Karpas-422 (cell line): ENCODE measurements at regions not wholly inside any gene's neighbourhood (a gene's known extent, or its start where the extent isn't known, plus 50 kb on each side); places are given as distances from the start of the nearest gene placed in this dataset.

Source experiments
- DNase-seq: peaks from one replicate; pipeline ENCODE4 v3.0.0-alpha.2; 2015
- H2AFZ ChIP-seq: fragments of 200-600 bp; sonication (generic); 2 replicates; pipeline ENCODE4 v1.6.1; 2014; ENCODE audit warnings: antibody characterized with exemption, low read length, mixed read lengths
- H3K27ac ChIP-seq: fragments of 200-600 bp; sonication (generic); 2 replicates; pipeline ENCODE4 v1.5.1; 2014; ENCODE audit warnings: mild to moderate bottlenecking, low read length, moderate library complexity
- H3K27me3 ChIP-seq: fragments of 200-600 bp; sonication (generic); 2 replicates; pipeline ENCODE4 v1.6.1; 2014; ENCODE audit warnings: low read length, mixed read lengths
- H3K36me3 ChIP-seq: fragments of 200-600 bp; sonication (generic); 2 replicates; pipeline ENCODE4 v1.6.1; 2014; ENCODE audit warnings: low read length, mixed read lengths; ENCODE audit not compliant: insufficient read depth
- H3K4me1 ChIP-seq: fragments of 200-600 bp; sonication (generic); 2 replicates; pipeline ENCODE4 v1.6.1; 2014; ENCODE audit warnings: mild to moderate bottlenecking, low read length, mixed read lengths
- H3K4me2 ChIP-seq: fragments of 200-600 bp; sonication (generic); 2 replicates; pipeline ENCODE4 v1.6.1; 2014; ENCODE audit warnings: low read length, low read depth, mild to moderate bottlenecking; ENCODE audit not compliant: poor library complexity, severe bottlenecking
- H3K4me3 ChIP-seq: fragments of 200-600 bp; sonication (generic); 2 replicates; pipeline ENCODE4 v1.5.1; 2014; ENCODE audit warnings: mild to moderate bottlenecking, antibody characterized with exemption, low read length, mixed read lengths
- H3K79me2 ChIP-seq: fragments of 200-600 bp; sonication (generic); 2 replicates; pipeline ENCODE4 v1.6.1; 2014; ENCODE audit warnings: mild to moderate bottlenecking, low read length, mixed read lengths
- H3K9ac ChIP-seq: fragments of 200-600 bp; sonication (generic); 2 replicates; pipeline ENCODE4 v1.6.0; 2014; ENCODE audit warnings: low read length
- H3K9me2 ChIP-seq: fragments of 200-600 bp; sonication (generic), shearing (Covaris generic); replicated peaks from 2 replicates; pipeline ENCODE4 v1.6.0; 2014; ENCODE audit warnings: mild to moderate bottlenecking, low read length, moderate library complexity; ENCODE audit not compliant: insufficient read depth
- H3K9me3 ChIP-seq: fragments of 300-700, 200-600 bp; sonication (generic); 2 replicates; pipeline ENCODE4 v1.6.1; 2014; ENCODE audit warnings: low read length, mixed read lengths
- H4K20me1 ChIP-seq: fragments of 200-600 bp; sonication (generic); 2 replicates; pipeline ENCODE4 v1.6.1; 2014; ENCODE audit warnings: mild to moderate bottlenecking, antibody characterized with exemption, low read length, low read depth; ENCODE audit not compliant: insufficient read depth

DNA sequence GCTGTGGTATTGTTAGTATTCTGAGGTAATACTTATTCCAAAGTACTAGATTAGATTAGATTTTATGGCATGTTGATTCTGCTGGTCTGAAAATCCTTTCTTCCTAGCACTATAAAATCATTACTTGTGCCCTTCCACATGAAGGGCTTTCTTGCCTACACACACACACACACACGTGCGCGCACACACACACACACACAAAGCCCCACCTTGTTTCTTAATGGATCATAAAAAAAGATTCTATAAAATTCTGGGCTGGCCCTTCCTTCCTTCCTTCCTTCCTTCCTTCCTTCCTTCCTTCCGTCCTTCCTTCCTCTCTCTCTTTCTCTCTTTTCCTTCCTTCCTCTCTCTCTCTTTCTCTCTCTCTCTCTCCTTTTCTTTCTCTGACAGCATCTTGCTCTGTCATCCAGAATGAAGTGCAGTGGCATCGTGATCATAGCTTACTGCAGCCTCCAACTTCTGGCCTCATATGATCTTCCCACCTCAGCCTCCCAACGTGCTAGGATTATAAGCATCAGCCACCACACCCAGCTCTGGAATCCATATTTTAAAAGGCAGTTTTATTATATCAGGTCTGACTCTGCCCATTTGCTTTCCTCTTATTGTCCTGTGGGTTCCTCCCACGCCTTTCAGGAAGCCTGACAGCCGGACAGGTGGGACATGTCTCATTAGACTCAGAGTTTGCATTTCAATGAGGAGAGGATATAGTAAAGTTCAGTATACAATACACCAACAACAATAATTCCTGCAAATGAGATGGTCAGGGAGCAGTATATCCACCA, 321.1 kb downstream of the PIK3C3 start:
- Histone ChIP-seq H3K4me1 (no peaks in the 10 kb centered on the region), H3K4me3 (no peak overlapping the region), H3K27ac (no peak overlapping the region), H3K27me3 (no peaks in the 10 kb centered on the region), H3K9ac (no peak overlapping the region), H3K4me2 (no peak overlapping the region), H4K20me1 (no peaks in the 10 kb centered on the region), H2AFZ (no peak overlapping the region), H3K36me3 (no peaks in the 10 kb centered on the region), H3K79me2 (no peaks in the 10 kb centered on the region), H3K9me2 (no peaks in the 10 kb centered on the region), H3K9me3 (no peaks in the 10 kb centered on the region)
- DNase-seq, result no peak

GRCh38 chr18:42281124-42281523, 326.1 kb downstream of the PIK3C3 start:
- DNase-seq, result no peak
- Histone ChIP-seq H3K9me2 (no peaks in the 10 kb centered on the region), H2AFZ (no peak overlapping the region), H3K27me3 (no peaks in the 10 kb centered on the region), H3K4me2 (no peak overlapping the region), H3K9ac (no peak overlapping the region), H4K20me1 (no peaks in the 10 kb centered on the region), H3K9me3 (no peaks in the 10 kb centered on the region), H3K27ac (no peak overlapping the region), H3K36me3 (no peaks in the 10 kb centered on the region), H3K4me1 (no peaks in the 10 kb centered on the region), H3K4me3 (no peak overlapping the region), H3K79me2 (no peaks in the 10 kb centered on the region)

DNA sequence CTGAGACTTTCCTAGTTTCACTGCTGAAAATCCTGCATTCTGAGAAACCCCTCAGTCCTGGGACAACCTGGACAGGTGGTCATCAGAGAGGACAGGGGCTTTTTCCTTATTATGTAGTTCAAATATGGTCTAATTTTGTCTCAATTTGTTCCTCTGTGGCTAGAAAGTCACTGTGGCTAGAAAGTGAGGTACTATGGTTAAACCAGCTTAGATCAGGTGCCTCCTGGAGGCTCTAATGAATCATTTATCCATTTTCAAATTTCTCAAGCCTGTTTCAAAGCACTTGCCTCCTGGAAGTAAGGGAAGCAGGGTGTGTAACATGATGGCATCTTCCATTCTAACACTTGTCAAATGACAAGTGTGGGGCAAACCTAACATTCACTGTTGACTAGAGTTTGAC, 326.8 kb downstream of the PIK3C3 start:
- Histone ChIP-seq H3K36me3 (no peaks in the 10 kb centered on the region), H3K79me2 (no peaks in the 10 kb centered on the region), H4K20me1 (no peaks in the 10 kb centered on the region), H3K27me3 (no peaks in the 10 kb centered on the region), H3K9ac (no peak overlapping the region), H3K4me2 (no peak overlapping the region), H2AFZ (no peak overlapping the region), H3K9me3 (no peaks in the 10 kb centered on the region), H3K4me3 (no peak overlapping the region), H3K27ac (no peak overlapping the region), H3K4me1 (no peaks in the 10 kb centered on the region), H3K9me2 (no peaks in the 10 kb centered on the region)
- no peak for DNase-seq

- Histone ChIP-seq H3K9ac (no peak overlapping the region), H4K20me1 (no peaks in the 10 kb centered on the region), H3K79me2 (no peaks in the 10 kb centered on the region), H3K4me3 (no peak overlapping the region), H3K4me1 (no peaks in the 10 kb centered on the region), H3K4me2 (no peak overlapping the region), H3K27me3 (no peaks in the 10 kb centered on the region), H3K9me3 (no peaks in the 10 kb centered on the region), H3K9me2 (no peaks in the 10 kb centered on the region), H3K27ac (no peak overlapping the region), H3K36me3 (no peaks in the 10 kb centered on the region), H2AFZ (no peak overlapping the region)
- no peak for DNase-seq
Measured at GRCh38 chr18:42287047-42287446, 332.0 kb downstream of the PIK3C3 start.

DNA sequence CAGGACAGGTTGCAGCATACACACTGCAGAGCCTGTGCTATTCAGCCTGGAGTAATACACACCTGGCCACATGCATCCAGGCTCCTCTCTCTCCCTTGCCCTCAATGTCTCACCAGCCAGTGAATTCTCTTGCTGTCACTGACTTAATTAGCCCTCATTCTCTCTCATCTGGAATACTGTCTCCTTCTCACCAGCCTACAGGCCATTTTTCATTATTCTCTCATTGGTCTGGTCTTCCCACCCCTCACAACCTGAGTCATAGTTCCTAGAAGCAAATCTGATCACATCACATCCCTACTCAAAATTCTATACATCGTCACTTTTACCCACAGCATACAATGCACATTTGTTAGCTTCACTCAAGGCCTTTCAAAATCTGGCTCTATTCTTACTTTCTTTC, 333.1 kb downstream of the PIK3C3 start:
- H3K4me2 ChIP-seq, result no peak overlapping the region

DNA sequence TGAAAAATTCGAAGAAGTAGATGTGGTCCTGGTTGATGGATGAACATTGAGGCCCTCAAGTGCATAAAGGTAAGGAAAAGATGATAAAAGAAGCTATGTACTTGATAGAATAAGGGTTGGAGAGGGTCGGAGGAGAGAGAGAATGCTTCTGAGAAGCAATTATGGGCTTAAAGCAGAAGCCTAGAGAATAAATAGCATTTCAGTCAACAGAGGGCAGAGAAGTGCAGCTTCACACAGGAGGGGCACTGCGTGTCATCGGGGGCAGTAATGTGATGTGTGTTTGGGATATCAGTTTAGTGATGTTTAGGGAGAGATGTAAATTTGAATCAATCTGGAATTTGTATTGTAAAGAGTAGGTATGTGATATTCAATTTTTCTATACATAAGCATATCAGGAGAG, 334.5 kb downstream of the PIK3C3 start:
- Histone ChIP-seq H3K79me2 (no peaks in the 10 kb centered on the region), H4K20me1 (no peaks in the 10 kb centered on the region), H3K9me2 (no peaks in the 10 kb centered on the region), H3K27me3 (no peaks in the 10 kb centered on the region), H3K9me3 (peaks cover 6% of the 10 kb centered on the region; the same call in 1 of the 2 replicates), H3K4me3 (no peak overlapping the region), H3K36me3 (no peaks in the 10 kb centered on the region), H2AFZ (no peak overlapping the region), H3K27ac (no peak overlapping the region), H3K4me2 (no peak overlapping the region), H3K9ac (no peak overlapping the region), H3K4me1 (no peaks in the 10 kb centered on the region)
- no peak for DNase-seq

More for the DNA sequence above, 333.1 kb downstream of the PIK3C3 start:
- no peak overlapping the region for H3K27ac ChIP-seq
- no peak overlapping the region for H2AFZ ChIP-seq
- no peak overlapping the region for H3K4me3 ChIP-seq
- no peaks in the 10 kb centered on the region for H3K4me1 ChIP-seq
- H4K20me1 ChIP-seq, result no peaks in the 10 kb centered on the region
- H3K9me2 ChIP-seq, result no peaks in the 10 kb centered on the region
- H3K9ac ChIP-seq, result no peak overlapping the region
- H3K36me3 ChIP-seq, result no peaks in the 10 kb centered on the region
- peaks cover 6% of the 10 kb centered on the region; the same call in 1 of the 2 replicates for H3K9me3 ChIP-seq
- no peaks in the 10 kb centered on the region for H3K27me3 ChIP-seq
- H3K79me2 ChIP-seq, result no peaks in the 10 kb centered on the region
- no peak for DNase-seq

DNA sequence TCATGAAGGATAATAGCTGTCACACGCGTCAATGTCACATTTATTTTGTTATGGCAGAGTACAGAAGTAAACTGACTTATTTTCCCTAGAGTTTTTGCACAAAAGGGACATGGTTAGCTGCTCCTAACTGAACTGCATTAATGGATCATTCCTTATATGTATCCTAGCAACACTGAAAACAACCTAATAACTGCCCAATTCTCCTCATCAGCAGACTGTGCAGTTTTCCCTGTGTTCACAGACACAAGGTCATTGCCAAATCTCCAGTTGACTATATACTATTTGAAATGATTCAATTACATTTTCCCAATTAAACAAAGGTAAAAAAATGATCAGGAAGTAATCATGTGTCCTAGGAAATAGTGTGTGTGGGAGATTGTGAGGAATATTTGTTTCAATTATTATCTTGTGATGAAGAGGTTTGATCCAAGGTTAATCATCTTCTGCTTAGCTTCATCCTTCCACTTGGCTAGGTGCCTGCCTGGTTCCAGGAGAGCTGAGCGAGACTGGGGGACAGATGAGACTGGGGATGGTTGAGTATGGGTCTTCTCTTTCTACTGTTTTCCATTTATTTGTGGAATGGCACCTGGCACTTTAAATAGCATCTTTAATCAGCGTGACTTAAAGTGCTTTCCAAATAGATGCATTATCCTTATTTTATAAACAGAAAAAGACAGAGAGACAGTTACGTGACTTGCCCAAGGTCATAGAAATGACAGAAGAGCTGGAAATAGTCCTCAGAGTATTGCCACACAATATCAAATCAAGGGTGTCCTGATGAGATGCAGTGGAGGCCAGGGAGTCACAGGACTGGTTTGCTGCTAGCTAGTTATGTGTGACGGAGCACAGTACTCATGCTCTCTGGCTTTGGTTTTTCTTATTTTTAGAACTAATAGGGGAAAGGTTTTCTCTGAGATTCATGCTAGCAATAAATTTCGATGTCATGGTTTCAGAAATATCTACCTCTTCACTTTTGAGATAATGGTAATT, 335.6 kb downstream of the PIK3C3 start:
- Histone ChIP-seq H3K27me3 (no peaks in the 10 kb centered on the region), H3K27ac (no peak overlapping the region), H3K9me3 (peaks cover 6% of the 10 kb centered on the region; the same call in 1 of the 2 replicates), H4K20me1 (no peaks in the 10 kb centered on the region), H3K4me3 (no peak overlapping the region), H3K4me1 (no peaks in the 10 kb centered on the region), H3K79me2 (no peaks in the 10 kb centered on the region), H2AFZ (no peak overlapping the region), H3K4me2 (no peak overlapping the region), H3K9me2 (no peaks in the 10 kb centered on the region), H3K9ac (no peak overlapping the region), H3K36me3 (no peaks in the 10 kb centered on the region)
- DNase-seq, result no peak

DNA sequence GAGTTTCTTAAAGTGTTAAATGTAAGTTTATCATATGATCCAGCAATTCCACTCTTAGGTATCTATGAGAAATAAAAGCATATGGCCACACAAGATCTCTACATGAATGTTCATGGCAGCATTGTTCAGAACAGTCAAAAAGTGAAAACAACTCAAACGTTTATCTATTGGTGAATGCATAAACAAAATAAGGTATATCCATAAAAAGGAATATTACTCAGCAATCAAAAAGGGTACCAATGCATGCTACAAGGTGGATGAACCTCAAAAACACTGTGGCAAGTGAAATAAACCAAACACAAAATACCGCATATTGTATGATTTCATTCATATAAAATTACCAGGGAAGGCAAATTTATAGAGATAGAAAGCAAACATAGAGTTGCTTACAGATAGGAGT, 337.6 kb downstream of the PIK3C3 start:
- H3K9me3 ChIP-seq, result peaks cover 6% of the 10 kb centered on the region; the same call in 1 of the 2 replicates
- no peaks in the 10 kb centered on the region for H4K20me1 ChIP-seq
- H3K4me3 ChIP-seq, result no peak overlapping the region
- H3K9me2 ChIP-seq, result no peaks in the 10 kb centered on the region
- DNase-seq, result no peak
- H3K27me3 ChIP-seq, result no peaks in the 10 kb centered on the region
- H3K4me2 ChIP-seq, result no peak overlapping the region
- no peaks in the 10 kb centered on the region for H3K79me2 ChIP-seq
- no peak overlapping the region for H2AFZ ChIP-seq
- H3K9ac ChIP-seq, result no peak overlapping the region
- H3K4me1 ChIP-seq, result no peaks in the 10 kb centered on the region
- no peaks in the 10 kb centered on the region for H3K36me3 ChIP-seq
- H3K27ac ChIP-seq, result no peak overlapping the region
